ENCODE measurements at regions not wholly inside any gene's neighbourhood (a gene's known extent, or its start where the extent isn't known, plus 50 kb on each side); places are given as distances from the start of the nearest gene placed in this dataset.
"Not testable (repeated sequence)": the region's sequence is repeated elsewhere in the genome, so short reads cannot be mapped to it uniquely, and the experiment has no call there.

GRCh38 chr3:145900056-145900829 lies 260.7 kb downstream of the PLOD2 start:
- no peak for DNase-seq

- no peak for DNase-seq
These were observed 258.8 kb downstream of the PLOD2 start for GRCh38 chr3:145902166-145902565.

GRCh38 chr3:145903472-145904013 lies 257.4 kb downstream of the PLOD2 start:
- no peak for DNase-seq

GRCh38 chr3:145904138-145904537 lies 256.8 kb downstream of the PLOD2 start:
- DNase-seq = no peak

GRCh38 chr3:145906301-145906700 lies 254.7 kb downstream of the PLOD2 start:
- DNase-seq = peak; percentile 37

GRCh38 chr3:145906755-145907154 lies 254.2 kb downstream of the PLOD2 start:
- DNase-seq = no peak

- no peak for DNase-seq
These were observed 250.0 kb downstream of the PLOD2 start for GRCh38 chr3:145911016-145911415.

GRCh38 chr3:145915787-145916186 lies 245.2 kb downstream of the PLOD2 start:
- DNase-seq = no peak

- DNase-seq = not testable (repeated sequence)
These were observed 233.2 kb downstream of the PLOD2 start for GRCh38 chr3:145927736-145928135.

- DNase-seq = no peak
These were observed 224.0 kb downstream of the PLOD2 start for GRCh38 chr3:145936971-145937370.

- no peak for DNase-seq
These were observed 221.6 kb downstream of the PLOD2 start for GRCh38 chr3:145939431-145939830.

GRCh38 chr3:145942052-145942451 lies 218.9 kb downstream of the PLOD2 start:
- no peak for DNase-seq

GRCh38 chr3:145943952-145944351 lies 217.0 kb downstream of the PLOD2 start:
- no peak for DNase-seq

GRCh38 chr3:145951441-145951840 lies 209.5 kb downstream of the PLOD2 start:
- DNase-seq = no peak

- no peak for DNase-seq
These were observed 208.4 kb downstream of the PLOD2 start for GRCh38 chr3:145952536-145952935.

GRCh38 chr3:145953316-145953715 lies 207.7 kb downstream of the PLOD2 start:
- no peak for DNase-seq

- DNase-seq = no peak
These were observed 201.4 kb downstream of the PLOD2 start for GRCh38 chr3:145959457-145960088.

GRCh38 chr3:145963111-145963510 lies 197.9 kb downstream of the PLOD2 start:
- DNase-seq = no peak

GRCh38 chr3:145967043-145967442 lies 193.9 kb downstream of the PLOD2 start:
- no peak for DNase-seq

GRCh38 chr3:145971186-145971585 lies 189.8 kb downstream of the PLOD2 start:
- no peak for DNase-seq

GRCh38 chr3:145972851-145973250 lies 188.1 kb downstream of the PLOD2 start:
- no peak for DNase-seq

- no peak for DNase-seq
These were observed 179.9 kb downstream of the PLOD2 start for GRCh38 chr3:145981056-145981455.

GRCh38 chr3:145983101-145983500 lies 177.9 kb downstream of the PLOD2 start:
- no peak for DNase-seq
